HT1080 (cell line): ENCODE measurements at regions not wholly inside any gene's neighbourhood (a gene's known extent, or its start where the extent isn't known, plus 50 kb on each side); places are given as distances from the start of the nearest gene placed in this dataset.
"Not testable (repeated sequence)": the region's sequence is repeated elsewhere in the genome, so short reads cannot be mapped to it uniquely, and the experiment has no call there.

Source experiments
- DNase-seq: peaks from one replicate; pipeline ENCODE4 v3.0.0-alpha.2; 2015; ENCODE audit warnings: low read depth

GRCh38 chr6:9316831-9317230 lies 881.5 kb upstream of the SLC35B3 start:
- DNase-seq, result no peak

- DNase-seq, result no peak
Observed at GRCh38 chr6:9315966-9316650, 880.8 kb upstream of the SLC35B3 start.

- DNase-seq, result no peak
Observed at GRCh38 chr6:9308284-9308683, 872.9 kb upstream of the SLC35B3 start.

- DNase-seq, result no peak
Observed at GRCh38 chr6:9307786-9308185, 872.4 kb upstream of the SLC35B3 start.

- DNase-seq, result no peak
Observed at GRCh38 chr6:9307187-9307586, 871.8 kb upstream of the SLC35B3 start.

GRCh38 chr6:9295644-9296043 lies 860.3 kb upstream of the SLC35B3 start:
- DNase-seq, result peak; percentile 24

- peak; percentile 32 for DNase-seq
Observed at GRCh38 chr6:9292975-9293374, 857.6 kb upstream of the SLC35B3 start.

- DNase-seq, result not testable (repeated sequence)
Observed at GRCh38 chr6:9290342-9290741, 855.0 kb upstream of the SLC35B3 start.

- DNase-seq, result no peak
Observed at GRCh38 chr6:9272671-9273070, 837.3 kb upstream of the SLC35B3 start.

- no peak for DNase-seq
Observed at GRCh38 chr6:9266741-9267140, 831.4 kb upstream of the SLC35B3 start.

- DNase-seq, result no peak
Observed at GRCh38 chr6:9257215-9257614, 821.9 kb upstream of the SLC35B3 start.

- no peak for DNase-seq
Observed at GRCh38 chr6:9254251-9254650, 818.9 kb upstream of the SLC35B3 start.

GRCh38 chr6:9252799-9253198 lies 817.5 kb upstream of the SLC35B3 start:
- DNase-seq, result no peak

- DNase-seq, result peak; percentile 53
Observed at GRCh38 chr6:9250852-9251251, 815.5 kb upstream of the SLC35B3 start.

- DNase-seq, result no peak
Observed at GRCh38 chr6:9248133-9248532, 812.8 kb upstream of the SLC35B3 start.

GRCh38 chr6:9240861-9241260 lies 805.5 kb upstream of the SLC35B3 start:
- DNase-seq, result no peak

- DNase-seq, result no peak
Observed at GRCh38 chr6:9236443-9236842, 801.1 kb upstream of the SLC35B3 start.

- no peak for DNase-seq
Observed at GRCh38 chr6:9233686-9234085, 798.3 kb upstream of the SLC35B3 start.

GRCh38 chr6:9233226-9233625 lies 797.9 kb upstream of the SLC35B3 start:
- no peak for DNase-seq

- no peak for DNase-seq
Observed at GRCh38 chr6:9225441-9225871, 790.1 kb upstream of the SLC35B3 start.

- DNase-seq, result peak; percentile 32
Observed at GRCh38 chr6:9224539-9224938, 789.2 kb upstream of the SLC35B3 start.

GRCh38 chr6:9213717-9214116 lies 778.4 kb upstream of the SLC35B3 start:
- not testable (repeated sequence) for DNase-seq

GRCh38 chr6:9208966-9209365 lies 773.6 kb upstream of the SLC35B3 start:
- no peak for DNase-seq

- no peak for DNase-seq
Observed at GRCh38 chr6:9205645-9206044, 770.3 kb upstream of the SLC35B3 start.
